GM19395 (cell line): ENCODE measurements at regions not wholly inside any gene's neighbourhood (a gene's known extent, or its start where the extent isn't known, plus 50 kb on each side); places are given as distances from the start of the nearest gene placed in this dataset.

ENCODE experiments used
- ATAC-seq: cut with Tn5 transposase; IDR thresholded peaks from one replicate; pipeline ENCODE4 v1.9.1; 2021; ENCODE audit warnings: mild to moderate bottlenecking, moderate library complexity; ENCODE audit not compliant: unreplicated experiment

- no peak for ATAC-seq
Measured at GRCh38 chr3:180529778-180530177, 72.2 kb upstream of the TTC14 start.

- no peak for ATAC-seq
Measured at GRCh38 chr3:180530276-180530675, 71.7 kb upstream of the TTC14 start.

GRCh38 chr3:180531303-180532278 is 70.4 kb upstream of the TTC14 start:
- no peak for ATAC-seq

GRCh38 chr3:180534828-180535227 is 67.1 kb upstream of the TTC14 start:
- ATAC-seq = no peak

GRCh38 chr3:180538493-180538892 is 63.5 kb upstream of the TTC14 start:
- ATAC-seq = no peak

- no peak for ATAC-seq
Measured at GRCh38 chr3:180543877-180544276, 58.1 kb upstream of the TTC14 start.

- no peak for ATAC-seq
Measured at GRCh38 chr3:180546863-180547262, 55.1 kb upstream of the TTC14 start.

GRCh38 chr3:180548050-180548449 is 53.9 kb upstream of the TTC14 start:
- ATAC-seq = no peak
